Fibroblast of pulmonary artery (primary cell): ENCODE measurements at regions not wholly inside any gene's neighbourhood (a gene's known extent, or its start where the extent isn't known, plus 50 kb on each side); places are given as distances from the start of the nearest gene placed in this dataset.
A peak's percentile ranks its signal among the peaks of the same experiment; 100 is the strongest.
"Not testable (repeated sequence)": the region's sequence is repeated elsewhere in the genome, so short reads cannot be mapped to it uniquely, and the experiment has no call there.

Experiments used
- DNase-seq: peaks from one replicate; pipeline ENCODE4 v3.0.0-alpha.2; 2010; ENCODE audit warnings: low read depth
- H3K4me3 ChIP-seq: replicated peaks from 2 replicates; pipeline ENCODE4 v1.5.1; 2011; ENCODE audit warnings: low read depth, mild to moderate bottlenecking, control low read depth, low read length, moderate library complexity
- CTCF ChIP-seq: IDR thresholded peaks from 2 replicates; pipeline ENCODE4 v1.5.1; 2011; ENCODE audit warnings: mild to moderate bottlenecking, control low read depth, low read length, inconsistent platforms; ENCODE audit errors: missing control alignments

GRCh38 chr14:51365241-51365965 is 125.4 kb downstream of the TMX1 start:
- peak; percentile 45 for DNase-seq
- H3K4me3 ChIP-seq: no peak overlapping the region
- TF ChIP-seq CTCF: no peak

- DNase-seq, H3K4me3 ChIP-seq: not testable (repeated sequence)
These were observed 126.4 kb downstream of the TMX1 start for GRCh38 chr14:51366460-51366859.

GRCh38 chr14:51366866-51367599 is 127.0 kb downstream of the TMX1 start:
- H3K4me3 ChIP-seq, DNase-seq: not testable (repeated sequence)

GRCh38 chr14:51367600-51367931 is 127.5 kb downstream of the TMX1 start:
- no peak overlapping the region for H3K4me3 ChIP-seq
- peak; percentile 27 for DNase-seq
- no peak for TF ChIP-seq CTCF

- DNase-seq: peak; percentile 92
- H3K4me3 ChIP-seq: no peak overlapping the region
- TF ChIP-seq CTCF: no peak
These were observed 128.7 kb downstream of the TMX1 start for GRCh38 chr14:51368721-51369163.

GRCh38 chr14:51369814-51370213 is 129.8 kb downstream of the TMX1 start:
- no peak for DNase-seq
- no peak for TF ChIP-seq CTCF

GRCh38 chr14:51370758-51371386 is 130.8 kb downstream of the TMX1 start:
- no peak overlapping the region for H3K4me3 ChIP-seq
- no peak for DNase-seq
- TF ChIP-seq CTCF: no peak

More at GRCh38 chr14:51369814-51370213, 129.8 kb downstream of the TMX1 start:
- no peak overlapping the region for H3K4me3 ChIP-seq

- H3K4me3 ChIP-seq, DNase-seq: not testable (repeated sequence)
These were observed 137.1 kb downstream of the TMX1 start for GRCh38 chr14:51377186-51377585.
